ENCODE measurements at regions not wholly inside any gene's neighbourhood (a gene's known extent, or its start where the extent isn't known, plus 50 kb on each side); places are given as distances from the start of the nearest gene placed in this dataset.
"Not testable (repeated sequence)": the region's sequence is repeated elsewhere in the genome, so short reads cannot be mapped to it uniquely, and the experiment has no call there.

- DNase-seq: not testable (repeated sequence)
These were observed 93.1 kb upstream of the THOC3 start for GRCh38 chr5:176061269-176061622.

- DNase-seq: not testable (repeated sequence)
These were observed 93.5 kb upstream of the THOC3 start for GRCh38 chr5:176061660-176062059.

- not testable (repeated sequence) for DNase-seq
These were observed 98.3 kb upstream of the THOC3 start for GRCh38 chr5:176066262-176066945.

GRCh38 chr5:176067162-176067561, 99.0 kb upstream of the THOC3 start:
- not testable (repeated sequence) for DNase-seq

- not testable (repeated sequence) for DNase-seq
These were observed 99.8 kb upstream of the THOC3 start for GRCh38 chr5:176067948-176068347.

- not testable (repeated sequence) for DNase-seq
These were observed 106.0 kb upstream of the THOC3 start for GRCh38 chr5:176073996-176074571.

GRCh38 chr5:176083717-176084116, 115.6 kb upstream of the THOC3 start:
- DNase-seq: not testable (repeated sequence)

GRCh38 chr5:176103083-176103482, 135.0 kb upstream of the THOC3 start:
- DNase-seq: not testable (repeated sequence)

GRCh38 chr5:176112888-176113287, 125.3 kb upstream of the SIMC1 start:
- not testable (repeated sequence) for DNase-seq

GRCh38 chr5:176113673-176114335, 124.4 kb upstream of the SIMC1 start:
- DNase-seq: not testable (repeated sequence)

GRCh38 chr5:176114825-176115224, 123.4 kb upstream of the SIMC1 start:
- DNase-seq: not testable (repeated sequence)

- not testable (repeated sequence) for DNase-seq
These were observed 120.5 kb upstream of the SIMC1 start for GRCh38 chr5:176117699-176118238.

- DNase-seq: not testable (repeated sequence)
These were observed 115.9 kb upstream of the SIMC1 start for GRCh38 chr5:176122361-176122760.

GRCh38 chr5:176124120-176124519, 114.1 kb upstream of the SIMC1 start:
- DNase-seq: not testable (repeated sequence)

- no peak for DNase-seq
These were observed 106.5 kb upstream of the SIMC1 start for GRCh38 chr5:176131771-176132170.

GRCh38 chr5:176132471-176133288, 105.5 kb upstream of the SIMC1 start:
- no peak for DNase-seq

GRCh38 chr5:176133289-176133870, 104.8 kb upstream of the SIMC1 start:
- peak; percentile 64 for DNase-seq

GRCh38 chr5:176133877-176134276, 104.3 kb upstream of the SIMC1 start:
- no peak for DNase-seq

- no peak for DNase-seq
These were observed 103.5 kb upstream of the SIMC1 start for GRCh38 chr5:176134529-176135223.

- not testable (repeated sequence) for DNase-seq
These were observed 98.1 kb upstream of the SIMC1 start for GRCh38 chr5:176140138-176140537.

GRCh38 chr5:176144508-176144907, 93.7 kb upstream of the SIMC1 start:
- no peak for DNase-seq

GRCh38 chr5:176149948-176150347, 88.3 kb upstream of the SIMC1 start:
- not testable (repeated sequence) for DNase-seq
